NCI-H2081 (cell line): ENCODE measurements at regions not wholly inside any gene's neighbourhood (a gene's known extent, or its start where the extent isn't known, plus 50 kb on each side); places are given as distances from the start of the nearest gene placed in this dataset.
A peak's percentile ranks its signal among the peaks of the same experiment; 100 is the strongest.
"Not testable (repeated sequence)": the region's sequence is repeated elsewhere in the genome, so short reads cannot be mapped to it uniquely, and the experiment has no call there.

Source experiments
- DNase-seq, 2 experiments: peaks; one replicate each; lab custom pipeline; 2025; lab: John Stamatoyannopoulos, UW

- DNase-seq = peak; percentile 39 to 51
Observed at GRCh38 chr10:28991333-28992270, 297.3 kb upstream of the LYZL1 start.

GRCh38 chr10:28993056-28993455 is 295.8 kb upstream of the LYZL1 start:
- DNase-seq = no peak

- no peak for DNase-seq
Observed at GRCh38 chr10:28993861-28994260, 295.0 kb upstream of the LYZL1 start.

DNA sequence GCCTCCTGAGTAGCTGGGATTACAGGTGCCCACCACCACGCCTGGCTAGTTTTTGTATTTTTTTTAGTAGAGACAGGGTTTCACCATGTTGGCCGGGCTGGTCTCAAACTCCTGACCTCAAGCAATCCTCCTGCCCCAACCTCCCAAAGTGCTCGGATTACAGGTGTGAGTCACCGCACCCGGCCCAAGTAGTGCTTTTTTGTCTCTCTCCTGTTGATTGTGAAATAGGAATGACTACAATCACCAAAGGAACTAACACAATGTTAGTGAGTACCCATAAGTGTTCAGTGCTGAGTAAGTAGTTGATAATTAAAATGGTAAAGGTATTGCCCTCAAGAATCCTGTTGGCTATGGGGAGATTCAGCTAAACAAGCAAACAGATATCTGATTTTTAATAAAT is 294.1 kb upstream of the LYZL1 start:
- DNase-seq = not testable (repeated sequence)

DNA sequence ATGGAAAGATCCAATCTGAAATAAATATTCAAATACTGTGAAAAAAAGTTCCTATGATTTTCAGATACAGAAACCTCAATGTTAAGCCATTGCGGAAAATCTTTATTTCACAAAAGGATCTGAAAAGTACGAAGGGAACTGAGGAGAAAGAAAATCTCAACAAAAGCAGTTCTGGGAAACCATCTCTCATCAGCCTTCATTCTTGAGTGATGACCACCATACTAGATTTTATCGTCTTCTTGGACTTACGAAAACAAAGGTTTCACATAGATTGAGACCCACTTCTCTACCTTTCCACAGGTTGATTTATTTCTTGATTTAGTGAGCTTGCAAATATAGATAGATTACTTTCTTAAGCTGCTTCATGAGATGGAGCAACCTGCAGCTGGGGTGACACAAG is 293.4 kb upstream of the LYZL1 start:
- no peak for DNase-seq

- no peak for DNase-seq
Observed at GRCh38 chr10:28996345-28996744, 292.5 kb upstream of the LYZL1 start.

DNA sequence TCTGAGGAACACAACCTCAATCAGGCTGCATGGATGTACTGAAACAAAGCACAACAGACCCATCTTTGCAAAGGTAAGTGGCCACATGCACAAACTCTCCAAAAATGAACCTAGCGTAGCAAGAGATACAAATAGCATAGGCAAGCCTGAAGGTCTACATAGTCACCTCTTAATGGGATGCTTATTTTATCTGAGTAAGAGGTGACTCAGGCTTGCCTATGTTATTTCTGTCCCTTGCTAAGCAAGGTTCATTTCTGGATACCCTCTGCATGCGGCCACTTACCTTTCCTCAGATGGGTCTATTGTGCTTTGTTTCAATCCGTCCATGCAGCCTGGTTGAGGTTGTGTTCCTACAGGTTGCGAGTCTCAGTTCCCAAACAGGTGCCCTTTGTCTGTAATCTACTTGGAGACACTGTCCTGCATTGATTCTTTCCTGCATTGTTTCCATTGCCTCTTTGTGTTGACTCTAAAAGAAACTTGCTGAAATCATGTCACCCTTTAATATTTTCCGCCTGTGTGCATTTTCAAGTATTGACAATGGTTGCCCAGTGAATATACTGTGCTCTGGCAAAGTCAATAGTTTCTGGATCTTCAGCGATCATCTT is 291.8 kb upstream of the LYZL1 start:
- DNase-seq = no peak

DNA sequence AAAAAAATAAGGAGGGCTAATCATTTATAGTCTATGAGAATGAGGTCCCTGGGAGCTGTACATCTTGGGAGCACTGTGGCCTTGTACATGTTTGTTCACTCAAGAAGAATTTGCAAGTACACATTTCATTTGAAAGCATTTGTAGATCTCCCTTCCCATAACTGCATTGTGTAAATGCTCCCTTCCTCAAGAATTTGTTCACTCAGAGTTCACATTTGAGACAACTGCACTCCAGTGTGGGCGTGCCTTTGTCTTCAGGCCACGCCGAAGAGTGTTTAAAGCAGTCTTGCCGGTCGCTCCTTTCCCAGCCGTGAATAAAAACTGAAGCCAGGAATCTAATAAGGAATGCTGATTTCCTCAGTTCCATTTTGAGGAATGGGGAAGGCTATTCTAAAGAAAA is 291.1 kb upstream of the LYZL1 start:
- DNase-seq = no peak

DNA sequence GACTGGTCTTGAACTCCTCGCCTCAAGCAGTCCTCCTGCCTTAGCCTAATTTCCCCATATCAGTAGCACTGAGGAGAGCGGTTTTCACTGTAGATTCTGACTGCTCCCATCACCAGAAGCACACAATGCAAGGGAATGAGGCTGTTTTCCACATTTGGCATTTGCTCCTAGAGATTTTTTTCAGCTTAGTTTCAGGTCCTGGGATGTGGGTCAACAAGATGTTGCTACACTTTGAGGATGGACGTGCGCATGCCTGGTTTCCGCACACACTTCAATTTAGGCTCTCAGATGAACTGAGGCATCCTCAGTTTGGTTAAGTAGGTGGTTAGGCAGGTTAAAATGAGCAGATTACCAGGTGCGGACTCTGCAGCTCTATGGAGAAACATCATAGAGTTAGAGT is 287.1 kb upstream of the LYZL1 start:
- DNase-seq = no peak

DNA sequence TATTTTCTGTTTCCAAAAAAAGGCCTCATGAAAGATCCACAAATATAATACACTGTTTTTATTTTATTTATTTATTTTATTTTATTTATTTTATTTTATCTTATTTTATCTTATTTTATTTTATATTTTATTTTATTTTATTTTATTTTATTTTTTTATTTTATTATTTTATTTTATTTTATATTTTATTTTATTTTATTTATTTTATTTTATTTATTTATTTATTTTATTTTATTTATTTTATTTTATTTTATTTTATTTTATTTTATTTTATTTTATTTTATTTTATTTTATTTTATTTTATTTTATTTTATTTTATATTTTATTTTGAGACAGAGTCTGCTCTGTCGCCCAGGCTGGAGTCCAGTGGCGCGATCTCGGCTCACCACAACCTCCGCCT is 285.9 kb upstream of the LYZL1 start:
- DNase-seq = not testable (repeated sequence)

- DNase-seq = no peak
Observed at GRCh38 chr10:29005988-29006387, 282.9 kb upstream of the LYZL1 start.

DNA sequence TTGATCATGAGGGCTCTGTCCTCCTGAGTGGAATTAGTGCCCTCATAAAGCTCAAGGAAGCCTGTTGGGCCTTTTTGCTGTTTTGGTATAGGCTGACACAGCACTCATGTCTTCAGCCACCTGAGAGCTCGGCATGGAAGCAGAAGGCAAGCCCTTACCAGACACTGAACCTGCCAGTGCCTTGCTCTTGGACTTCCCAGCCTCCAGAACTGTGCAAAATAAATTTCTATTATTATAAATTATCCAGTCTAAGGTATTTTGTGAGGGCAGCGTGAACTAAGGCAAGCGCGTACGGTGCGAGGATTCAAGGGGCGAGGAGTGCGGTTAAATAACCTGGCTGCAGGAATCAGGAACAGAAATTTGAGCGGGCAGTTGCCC is 281.5 kb upstream of the LYZL1 start:
- no peak for DNase-seq

- DNase-seq = no peak
Observed at GRCh38 chr10:29007748-29008610, 280.9 kb upstream of the LYZL1 start.

- no peak for DNase-seq
Observed at GRCh38 chr10:29009464-29009863, 279.4 kb upstream of the LYZL1 start.

DNA sequence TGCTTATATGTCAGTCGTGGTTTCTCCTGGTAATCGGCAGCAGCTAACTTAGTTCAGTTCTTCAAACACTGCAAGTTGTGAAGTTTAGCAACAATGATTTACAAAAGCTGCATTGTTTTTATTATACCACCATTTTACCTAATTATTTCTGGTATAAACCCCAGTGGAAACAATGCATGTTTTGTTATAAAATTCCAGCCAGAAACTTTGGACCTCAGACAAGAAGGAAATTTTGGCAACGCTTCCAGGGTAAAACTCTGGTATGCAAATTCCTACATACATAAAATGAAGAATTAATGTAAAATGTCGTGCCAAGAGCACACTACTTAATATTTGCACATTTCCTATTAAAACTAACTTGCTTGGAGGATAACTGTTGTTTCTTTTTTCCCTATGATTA is 277.4 kb upstream of the LYZL1 start:
- no peak for DNase-seq

- DNase-seq = no peak
Observed at GRCh38 chr10:29012926-29013554, 275.8 kb upstream of the LYZL1 start.

DNA sequence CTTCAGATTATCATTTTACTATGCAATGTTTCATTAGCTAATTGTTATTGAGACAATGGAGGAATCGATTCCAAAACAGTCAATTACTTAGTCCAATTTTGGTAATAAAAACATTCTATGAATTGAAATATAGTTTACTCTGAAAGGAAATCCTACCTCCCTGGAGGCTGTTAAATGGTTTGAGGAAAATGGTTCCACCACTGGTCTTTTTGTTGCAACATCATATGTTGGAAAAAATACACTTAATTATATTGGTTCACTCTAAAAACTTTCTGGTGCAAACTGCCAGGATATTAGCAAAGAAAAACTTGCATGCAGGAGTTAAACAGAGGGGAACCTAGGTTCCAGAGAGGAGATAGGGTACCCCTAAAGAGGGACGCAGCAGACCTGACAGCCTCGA is 267.3 kb upstream of the LYZL1 start:
- DNase-seq = no peak

DNA sequence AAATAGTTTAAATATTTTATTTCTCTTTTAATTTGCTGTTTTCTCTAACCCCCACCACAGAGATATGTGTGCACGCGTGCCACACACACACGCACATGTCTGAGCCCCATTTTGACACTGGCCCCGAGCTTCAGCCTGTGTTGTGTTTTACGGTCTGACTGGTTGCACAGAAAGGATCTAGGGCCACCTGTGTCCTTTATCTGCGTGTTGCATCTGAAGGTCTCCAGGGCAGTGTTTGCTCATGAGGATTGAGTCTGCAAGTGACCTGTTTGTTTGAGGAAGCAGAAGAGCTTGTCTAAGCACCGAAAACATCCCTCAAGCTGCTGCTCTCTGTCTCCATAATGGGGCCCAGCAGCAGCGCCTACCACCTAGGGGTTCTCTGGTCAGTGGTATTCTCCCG is 266.4 kb upstream of the LYZL1 start:
- DNase-seq = no peak

DNA sequence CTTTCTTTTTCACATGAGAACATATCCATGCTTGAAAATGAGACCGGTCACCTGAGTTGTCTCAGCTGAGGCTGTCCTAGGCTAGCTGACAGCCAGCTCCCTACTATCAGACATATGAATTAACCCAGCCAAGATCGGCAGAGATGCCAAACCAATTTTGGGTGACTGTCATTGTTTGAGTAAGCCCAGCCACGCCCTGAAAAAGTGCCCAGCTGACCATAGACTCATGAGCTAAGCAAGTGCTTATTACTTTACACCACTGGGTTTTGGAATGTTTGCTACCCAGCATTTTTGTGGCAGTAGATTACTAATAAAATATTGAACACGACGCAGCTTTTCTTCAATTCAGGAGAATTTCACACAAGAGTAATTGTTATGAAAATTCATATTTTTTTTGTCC is 265.2 kb upstream of the LYZL1 start:
- no peak for DNase-seq

GRCh38 chr10:29026065-29026797 is 262.6 kb upstream of the LYZL1 start:
- DNase-seq = no peak

- no peak for DNase-seq
Observed at GRCh38 chr10:29026802-29027580, 261.9 kb upstream of the LYZL1 start.
